GM12891 (cell line): ENCODE measurements at regions not wholly inside any gene's neighbourhood (a gene's known extent, or its start where the extent isn't known, plus 50 kb on each side); places are given as distances from the start of the nearest gene placed in this dataset.
"Not testable (repeated sequence)": the region's sequence is repeated elsewhere in the genome, so short reads cannot be mapped to it uniquely, and the experiment has no call there.

ENCODE experiments used
- PAX5 ChIP-seq: IDR thresholded peaks from 2 replicates; pipeline ENCODE4 v1.6.1; 2011; ENCODE audit warnings: low read length, moderate library complexity, mild to moderate bottlenecking; ENCODE audit not compliant: insufficient read depth, severe bottlenecking
- POLR2A ChIP-seq: IDR thresholded peaks from 2 replicates; pipeline ENCODE4 v1.6.1; 2011; ENCODE audit warnings: low read depth, low read length, control low read depth
- POLR2AphosphoS5 ChIP-seq: IDR thresholded peaks from 2 replicates; pipeline ENCODE4 v1.6.1; 2011; ENCODE audit warnings: low read depth, low read length, control low read depth
- POU2F2 ChIP-seq: IDR thresholded peaks from 2 replicates; pipeline ENCODE4 v1.6.1; 2011; ENCODE audit warnings: low read depth, mild to moderate bottlenecking, control low read depth, low read length, moderate library complexity
- SPI1 ChIP-seq: IDR thresholded peaks from 2 replicates; pipeline ENCODE4 v1.6.1; 2011; ENCODE audit warnings: low read depth, low read length, control low read depth
- TAF1 ChIP-seq: IDR thresholded peaks from 2 replicates; pipeline ENCODE4 v1.6.1; 2011; ENCODE audit warnings: low read depth, low read length, control low read depth

DNA sequence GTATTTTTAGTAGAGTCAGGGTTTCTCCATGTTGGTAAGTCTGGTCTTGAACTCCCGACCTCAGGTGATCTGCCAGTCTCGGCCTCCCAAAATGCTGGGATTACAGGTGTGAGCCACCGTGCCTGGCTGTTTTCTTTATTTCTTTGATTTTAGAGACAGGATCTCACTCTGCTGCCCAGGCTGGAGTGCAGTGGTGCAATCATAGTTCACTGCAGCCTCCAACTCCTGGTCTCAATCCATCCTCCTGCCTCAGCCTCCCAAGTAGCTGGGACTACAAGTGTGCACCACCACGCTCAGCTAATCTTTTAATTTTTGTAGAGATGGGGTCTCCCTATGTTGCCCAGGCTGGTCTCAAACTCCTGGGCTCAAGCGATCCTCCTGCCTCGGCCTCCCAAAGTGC, 61.5 kb upstream of the ADGRE5 start:
- TF ChIP-seq POLR2AphosphoS5, SPI1, POLR2A, TAF1, POU2F2, PAX5: not testable (repeated sequence)
